Activated T-cell treated with anti-CD3 and anti-CD28 coated beads, Interleukin-2, amount 50 U/mL, for 72 hours (primary cell): ENCODE measurements at regions not wholly inside any gene's neighbourhood (a gene's known extent, or its start where the extent isn't known, plus 50 kb on each side); places are given as distances from the start of the nearest gene placed in this dataset.

Experiments
- ATAC-seq, 2 donors: fragments of 150-1000 bp; cut with Tn5 transposase; replicated peaks in 1 of 2; 2 replicates each; pipeline ENCODE4 v1.10.0; 2021; ENCODE audit warnings: moderate library complexity in 2 of 2, mild to moderate bottlenecking in 1 of 2
- DNase-seq, 2 donors: peaks; one replicate each; pipeline ENCODE4 v3.0.0; 2021 to 2022; ENCODE audit warnings: mixed read lengths in 1 of 2
- H3K27ac Mint-ChIP-seq: one replicate; pipeline ENCODE4 v1.8.0; 2022; ENCODE audit warnings: mild to moderate bottlenecking, moderate library complexity, mixed read lengths
- H3K27me3 Mint-ChIP-seq: one replicate; pipeline ENCODE4 v1.8.0; 2022; ENCODE audit warnings: low read depth, mixed read lengths
- H3K36me3 Mint-ChIP-seq, 2 donors: one replicate each; pipeline ENCODE4 v1.8.0; 2022; ENCODE audit warnings: mixed read lengths in 2 of 2, mild to moderate bottlenecking in 1 of 2; ENCODE audit not compliant: insufficient read depth in 2 of 2
- H3K4me1 Mint-ChIP-seq: one replicate; pipeline ENCODE4 v1.8.0; 2022; ENCODE audit warnings: low read depth, mixed read lengths
- H3K4me3 Mint-ChIP-seq, 2 donors: one replicate each; pipeline ENCODE4 v1.8.0; 2022; ENCODE audit warnings: mild to moderate bottlenecking in 2 of 2, mixed read lengths in 2 of 2, moderate library complexity in 2 of 2
- H3K9me3 Mint-ChIP-seq, 2 donors: one replicate each; pipeline ENCODE4 v1.8.0; 2022; ENCODE audit warnings: mixed read lengths in 2 of 2

GRCh38 chr2:238686223-238686622 is 161.7 kb upstream of the TWIST2 start:
- DNase-seq: no peak
- Mint-ChIP-seq H3K4me1 (peaks cover 11% of the 10 kb centered on the region), H3K27ac (no peak overlapping the region), H3K27me3 (peaks cover 16% of the 10 kb centered on the region), H3K4me3 (no peak overlapping the region), H3K9me3 (no peaks in the 10 kb centered on the region), H3K36me3 (no peaks in the 10 kb centered on the region)
- ATAC-seq: no peak

- DNase-seq (no peak), ATAC-seq (no peak)
- no peak overlapping the region for H3K4me3 Mint-ChIP-seq
- H3K27me3 Mint-ChIP-seq: peaks cover 13% of the 10 kb centered on the region
- no peak overlapping the region for H3K27ac Mint-ChIP-seq
- no peaks in the 10 kb centered on the region for H3K9me3 Mint-ChIP-seq
- H3K4me1 Mint-ChIP-seq: peaks cover 11% of the 10 kb centered on the region
- no peaks in the 10 kb centered on the region for H3K36me3 Mint-ChIP-seq
Observed at GRCh38 chr2:238688193-238689153, 159.4 kb upstream of the TWIST2 start.

GRCh38 chr2:238689331-238689730 is 158.6 kb upstream of the TWIST2 start:
- H3K27me3 Mint-ChIP-seq: peaks cover 13% of the 10 kb centered on the region
- no peaks in the 10 kb centered on the region for H3K9me3 Mint-ChIP-seq
- DNase-seq (no peak), ATAC-seq (no peak)
- H3K4me3 Mint-ChIP-seq: no peak overlapping the region
- H3K27ac Mint-ChIP-seq: no peak overlapping the region
- no peaks in the 10 kb centered on the region for H3K36me3 Mint-ChIP-seq
- peaks cover 8% of the 10 kb centered on the region for H3K4me1 Mint-ChIP-seq

DNA sequence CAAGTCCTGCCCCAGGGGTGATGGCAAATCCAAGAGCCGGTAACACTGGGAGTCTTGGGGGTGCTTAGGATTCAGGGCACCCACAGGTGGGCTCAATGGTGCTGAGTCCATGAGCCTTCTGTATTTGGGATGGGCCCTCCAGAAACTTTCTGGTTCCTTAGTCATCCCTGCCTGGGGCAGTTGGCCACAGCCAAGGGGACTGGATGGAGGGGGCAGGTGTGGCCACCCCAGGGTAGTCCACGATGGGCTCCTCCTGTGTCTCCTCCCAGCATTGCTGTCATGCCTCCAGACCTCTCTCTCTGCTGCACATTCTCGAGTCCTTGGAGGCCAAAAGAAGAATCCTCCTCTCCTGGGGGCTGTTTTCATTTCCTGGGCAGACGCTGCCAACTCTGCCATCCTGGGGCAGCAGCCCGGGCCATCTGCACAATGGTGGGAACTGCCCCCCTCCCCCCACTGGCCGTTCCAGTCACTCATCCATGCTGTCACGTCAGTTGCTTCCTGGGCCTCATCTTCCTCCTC is 158.0 kb upstream of the TWIST2 start:
- H3K36me3 Mint-ChIP-seq: no peaks in the 10 kb centered on the region
- H3K4me3 Mint-ChIP-seq: no peak overlapping the region
- no peak overlapping the region for H3K27ac Mint-ChIP-seq
- ATAC-seq: no peak
- H3K4me1 Mint-ChIP-seq: peaks cover 2% of the 10 kb centered on the region
- peaks cover 13% of the 10 kb centered on the region for H3K27me3 Mint-ChIP-seq
- H3K9me3 Mint-ChIP-seq: no peaks in the 10 kb centered on the region
- no peak for DNase-seq

DNA sequence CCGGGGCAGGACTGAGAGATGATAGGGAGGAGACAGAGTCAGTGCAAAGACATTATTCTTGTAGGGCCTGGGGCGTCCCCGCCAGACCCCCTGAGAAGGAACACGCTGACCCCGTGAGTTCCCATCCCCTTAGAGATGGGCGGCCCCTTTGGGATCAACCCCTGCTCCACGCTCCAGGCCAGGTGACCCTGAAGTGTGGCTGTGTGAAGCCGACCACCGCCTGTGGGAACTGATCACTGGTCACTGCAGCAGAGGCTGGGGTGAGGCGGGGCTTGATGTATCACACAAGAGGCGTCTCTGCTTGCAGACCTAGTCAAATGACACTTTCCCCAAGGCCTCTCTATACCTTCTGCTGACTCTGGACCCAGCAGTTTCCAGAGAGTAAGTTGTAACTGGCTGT is 157.4 kb upstream of the TWIST2 start:
- H3K36me3 Mint-ChIP-seq: no peaks in the 10 kb centered on the region
- peaks cover 13% of the 10 kb centered on the region for H3K27me3 Mint-ChIP-seq
- no peaks in the 10 kb centered on the region for H3K4me1 Mint-ChIP-seq
- ATAC-seq: no peak
- H3K4me3 Mint-ChIP-seq: no peak overlapping the region
- no peak overlapping the region for H3K27ac Mint-ChIP-seq
- no peaks in the 10 kb centered on the region for H3K9me3 Mint-ChIP-seq
- no peak for DNase-seq

- peaks cover 6% of the 10 kb centered on the region for H3K27me3 Mint-ChIP-seq
- DNase-seq: no peak
- ATAC-seq: no peak
- no peak overlapping the region for H3K27ac Mint-ChIP-seq
- no peaks in the 10 kb centered on the region for H3K9me3 Mint-ChIP-seq
- H3K4me1 Mint-ChIP-seq: no peaks in the 10 kb centered on the region
- no peaks in the 10 kb centered on the region for H3K36me3 Mint-ChIP-seq
- H3K4me3 Mint-ChIP-seq: no peak overlapping the region
Observed at GRCh38 chr2:238691596-238692491, 156.0 kb upstream of the TWIST2 start.

DNA sequence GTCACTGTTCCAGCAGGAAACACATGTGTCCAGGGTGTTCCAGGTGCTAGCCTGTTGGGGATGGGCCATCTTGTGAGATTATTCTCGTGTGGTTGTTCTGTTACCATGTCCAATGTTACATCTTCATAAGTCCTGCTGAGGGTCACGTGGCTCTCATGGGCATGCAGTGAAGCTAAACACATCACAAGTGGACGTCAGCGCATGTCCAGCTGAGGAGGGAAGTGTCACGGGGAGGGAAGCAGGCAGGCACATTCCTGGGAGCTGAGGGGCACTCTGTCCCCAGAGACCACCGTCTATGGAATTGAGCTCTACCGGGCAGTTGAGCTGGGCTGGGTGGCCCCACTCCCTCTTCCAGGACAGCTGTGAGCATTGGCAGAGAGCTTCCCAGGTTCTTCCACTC is 155.3 kb upstream of the TWIST2 start:
- no peaks in the 10 kb centered on the region for H3K27me3 Mint-ChIP-seq
- H3K4me3 Mint-ChIP-seq: no peak overlapping the region
- ATAC-seq (no peak), DNase-seq (no peak)
- H3K27ac Mint-ChIP-seq: no peak overlapping the region
- no peaks in the 10 kb centered on the region for H3K36me3 Mint-ChIP-seq
- H3K9me3 Mint-ChIP-seq: no peaks in the 10 kb centered on the region
- H3K4me1 Mint-ChIP-seq: no peaks in the 10 kb centered on the region

DNA sequence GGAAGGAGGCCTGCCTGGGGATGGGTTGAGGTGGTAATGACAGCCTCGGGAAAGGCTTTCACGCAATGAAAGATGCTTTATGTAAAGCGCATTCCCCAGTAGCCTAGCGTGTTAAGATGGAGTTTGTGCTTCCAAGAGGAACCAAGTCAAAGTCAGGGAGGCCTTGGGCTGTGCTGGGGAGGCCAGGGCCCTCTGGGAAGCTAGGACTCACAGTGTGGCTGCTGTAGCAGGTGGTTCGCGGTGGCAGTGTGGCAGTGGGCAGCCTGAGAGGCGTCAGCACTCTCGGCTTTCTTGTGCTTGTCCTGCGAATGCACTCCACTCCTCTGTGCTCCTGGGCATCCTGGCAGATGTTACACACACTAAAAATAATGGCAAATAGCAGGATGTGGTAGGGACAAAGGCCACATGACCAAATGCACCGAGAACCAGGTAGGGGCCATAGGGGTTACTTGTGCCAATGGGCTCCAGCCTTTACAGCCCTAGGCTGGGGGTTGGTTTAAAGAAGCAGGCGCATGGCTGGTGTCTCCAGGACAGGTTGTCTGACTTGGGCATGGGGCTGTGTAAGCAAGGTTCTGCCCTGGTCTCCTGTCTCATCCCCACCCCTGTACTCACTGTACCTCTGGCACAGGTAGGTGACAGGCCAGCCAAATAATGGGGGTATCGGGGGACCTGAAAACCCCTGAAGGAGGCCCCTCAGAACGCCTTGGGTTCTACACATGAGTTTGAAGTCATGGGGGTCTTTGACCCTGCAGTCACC is 154.4 kb upstream of the TWIST2 start:
- Mint-ChIP-seq H3K27me3 (no peaks in the 10 kb centered on the region), H3K36me3 (no peaks in the 10 kb centered on the region), H3K4me1 (no peaks in the 10 kb centered on the region), H3K27ac (no peak overlapping the region), H3K4me3 (no peak overlapping the region), H3K9me3 (no peaks in the 10 kb centered on the region)
- DNase-seq (no peak), ATAC-seq (no peak)

DNA sequence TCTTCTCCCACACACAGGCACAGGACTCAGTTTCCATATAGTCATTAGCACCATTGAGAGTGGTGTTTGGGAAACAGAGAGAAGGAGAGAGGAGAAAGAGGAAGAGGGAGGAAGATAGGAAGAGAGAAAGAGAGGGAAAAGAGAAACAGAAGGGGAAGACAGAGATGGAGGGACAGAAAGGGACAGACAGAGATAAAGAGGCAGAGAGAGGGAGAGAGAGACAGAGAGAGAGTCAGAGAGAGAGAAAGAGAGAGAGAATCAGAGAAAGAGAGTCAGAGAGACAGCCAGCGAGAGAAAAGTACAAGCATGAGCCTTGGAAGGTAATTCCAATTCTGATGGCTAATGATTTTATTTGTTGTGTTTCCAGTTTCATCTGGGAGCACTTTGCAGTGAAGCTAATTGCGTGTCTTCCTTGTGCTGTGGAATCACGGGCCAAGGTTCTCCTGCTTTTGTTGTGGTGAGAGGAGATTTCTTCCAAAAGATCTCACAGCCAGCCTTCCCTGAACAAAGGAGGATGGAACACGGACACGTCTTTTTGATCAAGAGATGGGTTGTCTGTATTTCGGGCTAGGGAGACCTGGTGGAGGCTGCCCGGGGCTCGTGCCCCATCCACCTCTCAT is 153.6 kb upstream of the TWIST2 start:
- Mint-ChIP-seq H3K4me1 (no peaks in the 10 kb centered on the region), H3K27me3 (no peaks in the 10 kb centered on the region), H3K36me3 (no peaks in the 10 kb centered on the region), H3K4me3 (no peak overlapping the region), H3K9me3 (no peaks in the 10 kb centered on the region), H3K27ac (no peak overlapping the region)
- DNase-seq (no peak), ATAC-seq (no peak)

GRCh38 chr2:238694922-238695321 is 153.0 kb upstream of the TWIST2 start:
- no peak for DNase-seq
- H3K9me3 Mint-ChIP-seq: no peaks in the 10 kb centered on the region
- no peak overlapping the region for H3K4me3 Mint-ChIP-seq
- ATAC-seq: no peak
- no peaks in the 10 kb centered on the region for H3K27me3 Mint-ChIP-seq
- H3K36me3 Mint-ChIP-seq: no peaks in the 10 kb centered on the region
- H3K4me1 Mint-ChIP-seq: no peaks in the 10 kb centered on the region
- no peak overlapping the region for H3K27ac Mint-ChIP-seq

- no peaks in the 10 kb centered on the region for H3K36me3 Mint-ChIP-seq
- H3K27me3 Mint-ChIP-seq: no peaks in the 10 kb centered on the region
- H3K9me3 Mint-ChIP-seq: no peaks in the 10 kb centered on the region
- no peaks in the 10 kb centered on the region for H3K4me1 Mint-ChIP-seq
- no peak for ATAC-seq
- no peak for DNase-seq
- no peak overlapping the region for H3K27ac Mint-ChIP-seq
- H3K4me3 Mint-ChIP-seq: no peak overlapping the region
Observed at GRCh38 chr2:238695538-238695937, 152.3 kb upstream of the TWIST2 start.

- H3K36me3 Mint-ChIP-seq: no peaks in the 10 kb centered on the region
- H3K4me3 Mint-ChIP-seq: no peak overlapping the region
- H3K9me3 Mint-ChIP-seq: no peaks in the 10 kb centered on the region
- no peaks in the 10 kb centered on the region for H3K4me1 Mint-ChIP-seq
- no peak overlapping the region for H3K27ac Mint-ChIP-seq
- no peak for DNase-seq
- no peak for ATAC-seq
- H3K27me3 Mint-ChIP-seq: no peaks in the 10 kb centered on the region
Observed at GRCh38 chr2:238696331-238696730, 151.6 kb upstream of the TWIST2 start.
